PC-3 (cell line): ENCODE measurements at regions not wholly inside any gene's neighbourhood (a gene's known extent, or its start where the extent isn't known, plus 50 kb on each side); places are given as distances from the start of the nearest gene placed in this dataset.

ENCODE experiments used
- EZH2 ChIP-seq: fragments of 300-600 bp; sonication (generic); IDR thresholded peaks from one replicate; pipeline ENCODE4 v1.6.1; 2017; ENCODE audit warnings: antibody characterized with exemption, mild to moderate bottlenecking, low read length; ENCODE audit not compliant: unreplicated experiment
- TF ChIP-seq, protein P1 (sequence below): fragments of 300-600 bp; sonication (generic); conservative IDR thresholded peaks from 2 replicates; pipeline ENCODE4 v1.5.1; 2017; ENCODE audit warnings: antibody characterized with exemption, low read depth, mild to moderate bottlenecking, low read length

DNA sequence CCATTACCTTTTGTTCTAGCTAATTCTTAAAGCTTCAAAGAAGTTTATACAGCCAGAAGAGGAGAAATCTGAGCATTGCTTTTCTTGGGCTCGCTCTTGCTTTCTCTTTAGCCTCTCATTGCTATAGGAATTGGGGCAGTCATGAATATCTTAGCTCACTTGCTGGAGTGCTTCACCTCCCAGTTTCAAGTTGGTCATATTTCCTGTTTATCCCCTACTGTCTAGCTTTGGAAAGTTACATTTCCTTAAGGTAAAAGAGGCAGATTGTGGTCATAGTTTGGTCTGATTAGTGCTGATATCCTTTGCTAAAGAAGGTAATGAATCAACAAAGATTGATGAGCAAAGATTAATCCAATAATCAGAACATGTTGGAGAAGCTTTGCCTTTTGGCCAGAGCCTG is 77.7 kb upstream of the GLI3 start:
- TF ChIP-seq EZH2, result no peak
- TF ChIP-seq, protein P1, sequence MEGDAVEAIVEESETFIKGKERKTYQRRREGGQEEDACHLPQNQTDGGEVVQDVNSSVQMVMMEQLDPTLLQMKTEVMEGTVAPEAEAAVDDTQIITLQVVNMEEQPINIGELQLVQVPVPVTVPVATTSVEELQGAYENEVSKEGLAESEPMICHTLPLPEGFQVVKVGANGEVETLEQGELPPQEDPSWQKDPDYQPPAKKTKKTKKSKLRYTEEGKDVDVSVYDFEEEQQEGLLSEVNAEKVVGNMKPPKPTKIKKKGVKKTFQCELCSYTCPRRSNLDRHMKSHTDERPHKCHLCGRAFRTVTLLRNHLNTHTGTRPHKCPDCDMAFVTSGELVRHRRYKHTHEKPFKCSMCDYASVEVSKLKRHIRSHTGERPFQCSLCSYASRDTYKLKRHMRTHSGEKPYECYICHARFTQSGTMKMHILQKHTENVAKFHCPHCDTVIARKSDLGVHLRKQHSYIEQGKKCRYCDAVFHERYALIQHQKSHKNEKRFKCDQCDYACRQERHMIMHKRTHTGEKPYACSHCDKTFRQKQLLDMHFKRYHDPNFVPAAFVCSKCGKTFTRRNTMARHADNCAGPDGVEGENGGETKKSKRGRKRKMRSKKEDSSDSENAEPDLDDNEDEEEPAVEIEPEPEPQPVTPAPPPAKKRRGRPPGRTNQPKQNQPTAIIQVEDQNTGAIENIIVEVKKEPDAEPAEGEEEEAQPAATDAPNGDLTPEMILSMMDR, result no peak
